ENCODE measurements at regions not wholly inside any gene's neighbourhood (a gene's known extent, or its start where the extent isn't known, plus 50 kb on each side); places are given as distances from the start of the nearest gene placed in this dataset.

- H3K4me1 ChIP-seq (ENCODE audit: control insufficient read depth, extremely low read depth, insufficient read depth, low read length): no peaks in the 10 kb centered on the region
- DNase-seq (ENCODE audit: low read depth, low spot score): no peak
- dilution Hi-C loops (cut with MboI; ENCODE audit: extremely low pct_ligation_motif_present, low sequenced_read_pairs) (no loop called here), intact Hi-C loops (cut with micrococcal nuclease) (no loop called here)
- no peaks in the 10 kb centered on the region for H3K27me3 ChIP-seq (ENCODE audit: control insufficient read depth in 2 of 2, insufficient read depth in 2 of 2, low read length in 2 of 2)
- no peak overlapping the region for H3K4me2 ChIP-seq (ENCODE audit: insufficient read depth, low read length)
- no peak for FAIRE-seq
- no peaks in the 10 kb centered on the region for H4K20me1 ChIP-seq (replicated peaks; ENCODE audit: control insufficient read depth, extremely low read depth, insufficient read depth, low read length)
- H3K9me3 ChIP-seq (replicated peaks; ENCODE audit: control insufficient read depth, insufficient read depth, low read length): no peaks in the 10 kb centered on the region
- H2AFZ ChIP-seq (ENCODE audit: low read depth, low read length): no peak overlapping the region
- H3K9ac ChIP-seq (replicated peaks; ENCODE audit: extremely low read depth, insufficient read depth, low read length): no peak overlapping the region
- H3K4me3 ChIP-seq (replicated peaks in 1 of 3; ENCODE audit: insufficient read depth in 1 of 3, low read depth in 1 of 3, low read length in 3 of 3): no peak overlapping the region
- ChIA-PET CTCF (no interaction called here), POLR2A (no interaction called here)
- H3K36me3 ChIP-seq (ENCODE audit: control insufficient read depth in 2 of 2, extremely low read depth in 1 of 2, insufficient read depth in 2 of 2, low read length in 2 of 2): no peaks in the 10 kb centered on the region
- no peak overlapping the region for H3K27ac ChIP-seq (ENCODE audit: insufficient read depth, low read depth, low read length)
- no peaks in the 10 kb centered on the region for H3K9me1 ChIP-seq (replicated peaks; ENCODE audit: control insufficient read depth, extremely low read depth, insufficient read depth, low read length)
- BruUV-seq (replicated peaks): no TSS peak
- TF ChIP-seq MAX (IDR thresholded peaks at IDR 0.05; ENCODE audit: insufficient read depth, insufficient read length) (no peak), POLR2A (IDR thresholded peaks at IDR 0.05; ENCODE audit: low read depth, low read length) (no peak), FOS (IDR thresholded peaks at IDR 0.05; ENCODE audit: borderline replicate concordance, insufficient read depth, low read length) (no peak), GATA2 (IDR thresholded peaks at IDR 0.05; ENCODE audit: insufficient read depth, insufficient read length, low read depth, low read length) (no peak), MYC (IDR thresholded peaks at IDR 0.05; ENCODE audit: low read depth, low read length) (no peak), POLR2AphosphoS5 (IDR thresholded peaks at IDR 0.05; ENCODE audit: insufficient read depth, low read depth, low read length) (no peak), CTCF (IDR thresholded peaks at IDR 0.05; ENCODE audit: extremely low read depth in 1 of 2, insufficient read depth in 1 of 2, low read depth in 1 of 2, low read length in 2 of 2) (no peak), EZH2 (IDR thresholded peaks at IDR 0.05; ENCODE audit: borderline replicate concordance, low read depth, low read length, severe bottlenecking) (no peak), JUN (IDR thresholded peaks at IDR 0.05; ENCODE audit: borderline replicate concordance, insufficient read depth, insufficient read length, low read depth) (no peak)
- H3K79me2 ChIP-seq (ENCODE audit: control insufficient read depth, insufficient read depth, low read length): no peaks in the 10 kb centered on the region
Measured at GRCh38 chr3:71854096-71854495, 69.1 kb upstream of the PROK2 start.

Measured in endothelial cell of umbilical vein (primary cell).